ENCODE measurements at regions not wholly inside any gene's neighbourhood (a gene's known extent, or its start where the extent isn't known, plus 50 kb on each side); places are given as distances from the start of the nearest gene placed in this dataset.

DNA sequence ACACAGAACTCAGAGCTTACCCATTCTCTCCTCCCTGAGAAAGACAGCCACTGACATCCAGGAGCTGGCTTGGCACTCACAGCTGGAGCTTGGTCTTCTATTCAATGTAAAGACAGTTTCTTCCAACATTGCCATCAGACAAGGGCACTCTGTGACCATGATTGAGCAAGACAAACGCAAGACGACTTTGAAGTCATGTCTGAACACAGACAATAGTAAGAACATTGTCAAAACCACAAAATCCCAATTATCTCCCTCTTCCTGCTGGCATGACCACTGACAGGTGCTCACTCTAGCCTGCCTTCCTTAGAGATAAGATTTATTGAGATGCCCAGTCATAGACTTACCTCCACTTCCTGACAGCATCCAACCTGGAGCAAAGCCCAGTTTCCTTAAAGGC is 328.0 kb downstream of the MSX2 start:
- intact Hi-C loops (cut with DNase I), result no loop called here
- Histone ChIP-seq H3K27me3 (no peaks in the 10 kb centered on the region), H3K27ac (no peak overlapping the region), H3K36me3 (no peaks in the 10 kb centered on the region), H3K4me3 (no peak overlapping the region), H3K9me3 (no peaks in the 10 kb centered on the region), H3K4me1 (ENCODE audit: insufficient read depth) (no peaks in the 10 kb centered on the region)
- DNase-seq, result no peak
- TF ChIP-seq EP300 (IDR thresholded peaks at IDR 0.05), result no peak
- TF ChIP-seq CTCF (IDR thresholded peaks at IDR 0.05), result no peak
- no peak for TF ChIP-seq POLR2A (IDR thresholded peaks at IDR 0.05)
- WGBS, 3 donors, result 76 to 84% (median 80%) methylated on average over 2 of the region's 2 CpGs

GRCh38 chr5:175047048-175047447 is 322.7 kb downstream of the MSX2 start:
- 15 to 26% (median 18%) methylated on average over 1 of the region's 1 CpG for WGBS, 3 donors
- no peaks in the 10 kb centered on the region for H3K27me3 ChIP-seq
- intact Hi-C loops (cut with DNase I), result no loop called here
- H3K36me3 ChIP-seq, result no peaks in the 10 kb centered on the region
- H3K9me3 ChIP-seq, result no peaks in the 10 kb centered on the region
- no peak overlapping the region for H3K4me3 ChIP-seq
- no peak for TF ChIP-seq EP300 (IDR thresholded peaks at IDR 0.05)
- TF ChIP-seq CTCF (IDR thresholded peaks at IDR 0.05), result no peak
- no peak for TF ChIP-seq POLR2A (IDR thresholded peaks at IDR 0.05)
- DNase-seq, result no peak
- H3K27ac ChIP-seq, result no peak overlapping the region
- no peaks in the 10 kb centered on the region for H3K4me1 ChIP-seq (ENCODE audit: insufficient read depth)

GRCh38 chr5:175045820-175046219 is 321.4 kb downstream of the MSX2 start:
- TF ChIP-seq POLR2A (IDR thresholded peaks at IDR 0.05) (no peak), EP300 (IDR thresholded peaks at IDR 0.05) (no peak), CTCF (IDR thresholded peaks at IDR 0.05) (no peak)
- 8 to 36% (median 9%) methylated on average over 5 of the region's 5 CpGs for WGBS, 3 donors
- no peaks in the 10 kb centered on the region for H3K36me3 ChIP-seq
- H3K27me3 ChIP-seq, result no peaks in the 10 kb centered on the region
- H3K4me3 ChIP-seq, result no peak overlapping the region
- H3K9me3 ChIP-seq, result no peaks in the 10 kb centered on the region
- intact Hi-C loops (cut with DNase I), result no loop called here
- no peak overlapping the region for H3K27ac ChIP-seq
- no peaks in the 10 kb centered on the region for H3K4me1 ChIP-seq (ENCODE audit: insufficient read depth)
- no peak for DNase-seq

GRCh38 chr5:175037820-175038219 is 313.4 kb downstream of the MSX2 start:
- 92 to 98% (median 95%) methylated on average over 2 of the region's 2 CpGs for WGBS, 3 donors
- no peak overlapping the region for H3K27ac ChIP-seq
- intact Hi-C loops (cut with DNase I), result no loop called here
- H3K4me3 ChIP-seq, result no peak overlapping the region
- TF ChIP-seq CTCF (IDR thresholded peaks at IDR 0.05), result no peak
- TF ChIP-seq EP300 (IDR thresholded peaks at IDR 0.05), result no peak
- no peak for TF ChIP-seq POLR2A (IDR thresholded peaks at IDR 0.05)
- H3K4me1 ChIP-seq (ENCODE audit: insufficient read depth), result no peaks in the 10 kb centered on the region
- H3K27me3 ChIP-seq, result no peaks in the 10 kb centered on the region
- no peaks in the 10 kb centered on the region for H3K36me3 ChIP-seq
- no peaks in the 10 kb centered on the region for H3K9me3 ChIP-seq
- no peak for DNase-seq

Measured in ovary (tissue), 7 donors.